ENCODE measurements at regions not wholly inside any gene's neighbourhood (a gene's known extent, or its start where the extent isn't known, plus 50 kb on each side); places are given as distances from the start of the nearest gene placed in this dataset.

- no peak for DNase-seq (ENCODE audit: low spot score)
- H3K27ac ChIP-seq (ENCODE audit: poor library complexity, severe bottlenecking), result no peak overlapping the region
- ATAC-seq (ENCODE audit: low read depth), result no peak
- no peaks in the 10 kb centered on the region for H3K4me1 ChIP-seq (ENCODE audit: insufficient read depth, poor library complexity, severe bottlenecking)
- no peaks in the 10 kb centered on the region for H3K9me3 ChIP-seq (ENCODE audit: severe bottlenecking)
- peaks cover 3% of the 10 kb centered on the region for H3K27me3 ChIP-seq (ENCODE audit: insufficient read depth, poor library complexity, severe bottlenecking)
- no peaks in the 10 kb centered on the region for H3K36me3 ChIP-seq (ENCODE audit: low read depth)
- TF ChIP-seq CTCF (IDR thresholded peaks at IDR 0.05; ENCODE audit: poor library complexity, severe bottlenecking), result no peak
- no peak overlapping the region for H3K4me3 ChIP-seq (ENCODE audit: severe bottlenecking)
Observed at GRCh38 chr6:19524366-19525186, 312.6 kb upstream of the ID4 start.

DNA sequence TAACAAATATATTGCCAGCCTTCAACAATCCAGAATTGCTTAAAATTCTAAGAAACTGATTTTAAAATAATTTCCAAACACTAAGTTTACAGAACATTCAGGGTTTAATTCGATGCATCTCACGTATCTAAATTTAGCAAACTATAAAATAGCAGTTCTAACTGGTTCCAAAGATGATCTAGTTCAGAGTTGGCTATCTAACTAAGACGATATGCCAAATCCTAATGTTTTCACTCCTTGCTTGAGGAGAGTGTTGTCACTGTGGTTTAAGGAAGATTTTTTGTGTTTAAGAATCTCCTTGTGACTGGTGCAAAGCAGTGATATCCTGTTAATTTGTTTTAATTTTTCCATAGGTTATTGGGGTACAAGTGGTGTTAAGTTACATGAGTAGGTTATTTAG, 311.5 kb upstream of the ID4 start:
- peaks cover 3% of the 10 kb centered on the region for H3K27me3 ChIP-seq (ENCODE audit: insufficient read depth, poor library complexity, severe bottlenecking)
- H3K4me3 ChIP-seq (ENCODE audit: severe bottlenecking), result no peak overlapping the region
- H3K9me3 ChIP-seq (ENCODE audit: severe bottlenecking), result no peaks in the 10 kb centered on the region
- TF ChIP-seq CTCF (IDR thresholded peaks at IDR 0.05; ENCODE audit: poor library complexity, severe bottlenecking), result no peak
- no peaks in the 10 kb centered on the region for H3K4me1 ChIP-seq (ENCODE audit: insufficient read depth, poor library complexity, severe bottlenecking)
- H3K36me3 ChIP-seq (ENCODE audit: low read depth), result no peaks in the 10 kb centered on the region
- ATAC-seq (ENCODE audit: low read depth), result no peak
- H3K27ac ChIP-seq (ENCODE audit: poor library complexity, severe bottlenecking), result no peak overlapping the region
- DNase-seq (ENCODE audit: low spot score), result no peak

GRCh38 chr6:19530188-19530587, 307.0 kb upstream of the ID4 start:
- Histone ChIP-seq H3K27ac (ENCODE audit: poor library complexity, severe bottlenecking) (no peak overlapping the region), H3K36me3 (ENCODE audit: low read depth) (no peaks in the 10 kb centered on the region), H3K9me3 (ENCODE audit: severe bottlenecking) (no peaks in the 10 kb centered on the region), H3K4me3 (ENCODE audit: severe bottlenecking) (no peak overlapping the region), H3K27me3 (ENCODE audit: insufficient read depth, poor library complexity, severe bottlenecking) (peaks cover 3% of the 10 kb centered on the region), H3K4me1 (ENCODE audit: insufficient read depth, poor library complexity, severe bottlenecking) (no peaks in the 10 kb centered on the region)
- no peak for ATAC-seq (ENCODE audit: low read depth)
- DNase-seq (ENCODE audit: low spot score), result no peak
- no peak for TF ChIP-seq CTCF (IDR thresholded peaks at IDR 0.05; ENCODE audit: poor library complexity, severe bottlenecking)

GRCh38 chr6:19535351-19535750, 301.8 kb upstream of the ID4 start:
- Histone ChIP-seq H3K4me1 (ENCODE audit: insufficient read depth, poor library complexity, severe bottlenecking) (peaks cover 9% of the 10 kb centered on the region), H3K9me3 (ENCODE audit: severe bottlenecking) (no peaks in the 10 kb centered on the region), H3K27ac (ENCODE audit: poor library complexity, severe bottlenecking) (no peak overlapping the region), H3K27me3 (ENCODE audit: insufficient read depth, poor library complexity, severe bottlenecking) (no peaks in the 10 kb centered on the region), H3K4me3 (ENCODE audit: severe bottlenecking) (no peak overlapping the region), H3K36me3 (ENCODE audit: low read depth) (no peaks in the 10 kb centered on the region)
- DNase-seq (ENCODE audit: low spot score), result no peak
- no peak for ATAC-seq (ENCODE audit: low read depth)
- TF ChIP-seq CTCF (IDR thresholded peaks at IDR 0.05; ENCODE audit: poor library complexity, severe bottlenecking), result no peak

- no peak for TF ChIP-seq CTCF (IDR thresholded peaks at IDR 0.05; ENCODE audit: poor library complexity, severe bottlenecking)
- peaks cover 9% of the 10 kb centered on the region for H3K4me1 ChIP-seq (ENCODE audit: insufficient read depth, poor library complexity, severe bottlenecking)
- no peak for DNase-seq (ENCODE audit: low spot score)
- H3K9me3 ChIP-seq (ENCODE audit: severe bottlenecking), result no peaks in the 10 kb centered on the region
- H3K27ac ChIP-seq (ENCODE audit: poor library complexity, severe bottlenecking), result peak overlapping the region; percentile 19
- no peak overlapping the region for H3K4me3 ChIP-seq (ENCODE audit: severe bottlenecking)
- no peaks in the 10 kb centered on the region for H3K27me3 ChIP-seq (ENCODE audit: insufficient read depth, poor library complexity, severe bottlenecking)
- H3K36me3 ChIP-seq (ENCODE audit: low read depth), result no peaks in the 10 kb centered on the region
- peak; percentile 58 for ATAC-seq (ENCODE audit: low read depth)
Observed at GRCh38 chr6:19536838-19537237, 300.3 kb upstream of the ID4 start.

Data from RWPE2 (cell line).